Activated CD4-positive, alpha-beta T cell treated with anti-CD3 and anti-CD28 coated beads, Interleukin-2, amount 10 ng/mL, durations not matched to agents 7 days and 5 days (primary cell): ENCODE measurements at regions not wholly inside any gene's neighbourhood (a gene's known extent, or its start where the extent isn't known, plus 50 kb on each side); places are given as distances from the start of the nearest gene placed in this dataset.
A peak's percentile ranks its signal among the peaks of the same experiment; 100 is the strongest.
"Not testable (repeated sequence)": the region's sequence is repeated elsewhere in the genome, so short reads cannot be mapped to it uniquely, and the experiment has no call there.

Source experiments
- CTCF ChIA-PET: fragments of 350-600 bp; sonication (Branson Sonifier 250); formaldehyde crosslinking; loops from one replicate; lab custom pipeline; 2021; ENCODE audit warnings: antibody characterized with exemption; lab: Charles Lee
- POLR2A ChIA-PET: fragments of 350-600 bp; sonication (Branson Sonifier 250); formaldehyde crosslinking; loops from one replicate; lab custom pipeline; 2021; ENCODE audit warnings: antibody characterized with exemption; lab: Charles Lee
- DNase-seq: peaks from one replicate; pipeline ENCODE4 v3.0.0-alpha.2; 2020
- H3K27ac Mint-ChIP-seq: one replicate; pipeline ENCODE4 v1.8.0; 2021; ENCODE audit warnings: mild to moderate bottlenecking, moderate library complexity, mixed read lengths
- H3K27me3 Mint-ChIP-seq: one replicate; pipeline ENCODE4 v1.8.0; 2021; ENCODE audit warnings: mixed read lengths
- H3K36me3 Mint-ChIP-seq: one replicate; pipeline ENCODE4 v1.8.0; 2021; ENCODE audit warnings: low read depth, mixed read lengths
- H3K4me1 Mint-ChIP-seq: one replicate; pipeline ENCODE4 v1.8.0; 2021; ENCODE audit warnings: mixed read lengths
- H3K4me3 Mint-ChIP-seq: one replicate; pipeline ENCODE4 v1.8.0; 2021; ENCODE audit warnings: mild to moderate bottlenecking, moderate library complexity, mixed read lengths
- H3K9me3 Mint-ChIP-seq: one replicate; pipeline ENCODE4 v1.8.0; 2021; ENCODE audit warnings: mixed read lengths

- H3K27ac Mint-ChIP-seq, H3K27me3 Mint-ChIP-seq: not testable (repeated sequence)
Measured at GRCh38 chr22:23417327-23417726, 162.8 kb downstream of the IGLL1 start.

GRCh38 chr22:23416169-23416690 lies 163.9 kb downstream of the IGLL1 start:
- H3K36me3 Mint-ChIP-seq, H3K4me3 Mint-ChIP-seq, H3K27ac Mint-ChIP-seq, POLR2A ChIA-PET, H3K4me1 Mint-ChIP-seq, CTCF ChIA-PET, H3K9me3 Mint-ChIP-seq, H3K27me3 Mint-ChIP-seq, DNase-seq: not testable (repeated sequence)

More at GRCh38 chr22:23417327-23417726, 162.8 kb downstream of the IGLL1 start:
- H3K4me3 Mint-ChIP-seq, CTCF ChIA-PET, H3K4me1 Mint-ChIP-seq, DNase-seq, H3K36me3 Mint-ChIP-seq, H3K9me3 Mint-ChIP-seq, POLR2A ChIA-PET: not testable (repeated sequence)

GRCh38 chr22:23415490-23415851 lies 164.6 kb downstream of the IGLL1 start:
- H3K27ac Mint-ChIP-seq: no peak overlapping the region
- H3K4me3 Mint-ChIP-seq: no peak overlapping the region
- H3K36me3 Mint-ChIP-seq: no peaks in the 10 kb centered on the region
- ChIA-PET CTCF (no interaction called here), POLR2A (no interaction called here)
- DNase-seq: no peak
- no peaks in the 10 kb centered on the region for H3K9me3 Mint-ChIP-seq
- H3K4me1 Mint-ChIP-seq: no peaks in the 10 kb centered on the region
- peaks cover 2% of the 10 kb centered on the region for H3K27me3 Mint-ChIP-seq

- H3K4me3 Mint-ChIP-seq: no peak overlapping the region
- peaks cover 2% of the 10 kb centered on the region for H3K27me3 Mint-ChIP-seq
- H3K4me1 Mint-ChIP-seq: no peaks in the 10 kb centered on the region
- no peak overlapping the region for H3K27ac Mint-ChIP-seq
- H3K36me3 Mint-ChIP-seq: no peaks in the 10 kb centered on the region
- DNase-seq: no peak
- ChIA-PET POLR2A (no interaction called here), CTCF (no interaction called here)
- H3K9me3 Mint-ChIP-seq: no peaks in the 10 kb centered on the region
Measured at GRCh38 chr22:23414727-23415489, 165.2 kb downstream of the IGLL1 start.

GRCh38 chr22:23411739-23412138 lies 168.4 kb downstream of the IGLL1 start:
- no peaks in the 10 kb centered on the region for H3K9me3 Mint-ChIP-seq
- H3K4me1 Mint-ChIP-seq: no peaks in the 10 kb centered on the region

GRCh38 chr22:23410411-23410810 lies 169.7 kb downstream of the IGLL1 start:
- Mint-ChIP-seq H3K4me3 (no peak overlapping the region), H3K27ac (no peak overlapping the region), H3K27me3 (no peaks in the 10 kb centered on the region), H3K9me3 (no peaks in the 10 kb centered on the region), H3K4me1 (no peaks in the 10 kb centered on the region), H3K36me3 (no peaks in the 10 kb centered on the region)
- DNase-seq: no peak
- ChIA-PET CTCF (no interaction called here), POLR2A (no interaction called here)

More at GRCh38 chr22:23411739-23412138, 168.4 kb downstream of the IGLL1 start:
- Mint-ChIP-seq H3K27ac (no peak overlapping the region), H3K4me3 (no peak overlapping the region), H3K27me3 (no peaks in the 10 kb centered on the region), H3K36me3 (no peaks in the 10 kb centered on the region)
- POLR2A ChIA-PET: no interaction called here
- DNase-seq: no peak
- CTCF ChIA-PET: no interaction called here

- H3K4me3 Mint-ChIP-seq: no peak overlapping the region
- no peaks in the 10 kb centered on the region for H3K36me3 Mint-ChIP-seq
Measured at GRCh38 chr22:23409976-23410375, 170.1 kb downstream of the IGLL1 start.

GRCh38 chr22:23408321-23408720 lies 171.8 kb downstream of the IGLL1 start:
- no peaks in the 10 kb centered on the region for H3K4me1 Mint-ChIP-seq
- ChIA-PET POLR2A (no interaction called here), CTCF (interaction anchor here (1.8 kb wide), 1 partner anchor 22 kb away, joined by 5 read pairs; no protein-coding TSS in a partner anchor)
- no peaks in the 10 kb centered on the region for H3K36me3 Mint-ChIP-seq
- no peaks in the 10 kb centered on the region for H3K9me3 Mint-ChIP-seq
- H3K4me3 Mint-ChIP-seq: no peak overlapping the region
- H3K27me3 Mint-ChIP-seq: no peaks in the 10 kb centered on the region
- H3K27ac Mint-ChIP-seq: no peak overlapping the region
- DNase-seq: no peak

More at GRCh38 chr22:23409976-23410375, 170.1 kb downstream of the IGLL1 start:
- CTCF ChIA-PET: no interaction called here
- H3K4me1 Mint-ChIP-seq: no peaks in the 10 kb centered on the region
- POLR2A ChIA-PET: no interaction called here
- H3K27me3 Mint-ChIP-seq: no peaks in the 10 kb centered on the region
- no peaks in the 10 kb centered on the region for H3K9me3 Mint-ChIP-seq
- H3K27ac Mint-ChIP-seq: no peak overlapping the region
- no peak for DNase-seq

- Mint-ChIP-seq H3K27ac (no peak overlapping the region), H3K4me3 (no peak overlapping the region), H3K36me3 (no peaks in the 10 kb centered on the region), H3K9me3 (no peaks in the 10 kb centered on the region), H3K27me3 (no peaks in the 10 kb centered on the region), H3K4me1 (no peaks in the 10 kb centered on the region)
- POLR2A ChIA-PET: no interaction called here
- no peak for DNase-seq
- CTCF ChIA-PET: no interaction called here
Measured at GRCh38 chr22:23405366-23405851, 174.7 kb downstream of the IGLL1 start.

- POLR2A ChIA-PET: no interaction called here
- CTCF ChIA-PET: no interaction called here
- peak; percentile 29 for DNase-seq
- Mint-ChIP-seq H3K9me3 (no peaks in the 10 kb centered on the region), H3K27ac (no peak overlapping the region), H3K36me3 (no peaks in the 10 kb centered on the region), H3K4me1 (no peaks in the 10 kb centered on the region), H3K4me3 (no peak overlapping the region), H3K27me3 (no peaks in the 10 kb centered on the region)
Measured at GRCh38 chr22:23404689-23405365, 175.3 kb downstream of the IGLL1 start.

- POLR2A ChIA-PET: no interaction called here
- CTCF ChIA-PET: no interaction called here
- Mint-ChIP-seq H3K9me3 (no peaks in the 10 kb centered on the region), H3K36me3 (no peaks in the 10 kb centered on the region), H3K4me1 (no peaks in the 10 kb centered on the region), H3K4me3 (no peak overlapping the region), H3K27ac (no peak overlapping the region), H3K27me3 (no peaks in the 10 kb centered on the region)
- DNase-seq: no peak
Measured at GRCh38 chr22:23403720-23404688, 176.1 kb downstream of the IGLL1 start.

GRCh38 chr22:23403152-23403719 lies 176.9 kb downstream of the IGLL1 start:
- ChIA-PET CTCF (no interaction called here), POLR2A (no interaction called here)
- no peaks in the 10 kb centered on the region for H3K9me3 Mint-ChIP-seq
- no peaks in the 10 kb centered on the region for H3K36me3 Mint-ChIP-seq
- H3K4me1 Mint-ChIP-seq: no peaks in the 10 kb centered on the region
- H3K4me3 Mint-ChIP-seq: no peak overlapping the region
- no peaks in the 10 kb centered on the region for H3K27me3 Mint-ChIP-seq
- no peak for DNase-seq
- no peak overlapping the region for H3K27ac Mint-ChIP-seq
